Thyroid gland (tissue), 4 donors: ENCODE measurements at regions not wholly inside any gene's neighbourhood (a gene's known extent, or its start where the extent isn't known, plus 50 kb on each side); places are given as distances from the start of the nearest gene placed in this dataset.

ENCODE experiments used
- POLR2A ChIP-seq, 2 donors: fragments of 450-650 bp; IDR thresholded peaks; one replicate each; pipeline ENCODE4 v1.6.1; 2017; ENCODE audit warnings: antibody characterized with exemption in 2 of 2, mild to moderate bottlenecking in 2 of 2, moderate library complexity in 1 of 2
- TF ChIP-seq, protein P1 (sequence below), 6 experiments: fragments of 200-600 bp in 3 of 6; fragments of 450-650 bp in 3 of 6; sonication (generic) in 3 of 6; IDR thresholded peaks; one replicate each; pipeline ENCODE4 v1.5.1; 2016 to 2019; ENCODE audit warnings: antibody characterized with exemption in 6 of 6, mild to moderate bottlenecking in 2 of 6, inconsistent platforms in 1 of 6, moderate library complexity in 1 of 6

DNA sequence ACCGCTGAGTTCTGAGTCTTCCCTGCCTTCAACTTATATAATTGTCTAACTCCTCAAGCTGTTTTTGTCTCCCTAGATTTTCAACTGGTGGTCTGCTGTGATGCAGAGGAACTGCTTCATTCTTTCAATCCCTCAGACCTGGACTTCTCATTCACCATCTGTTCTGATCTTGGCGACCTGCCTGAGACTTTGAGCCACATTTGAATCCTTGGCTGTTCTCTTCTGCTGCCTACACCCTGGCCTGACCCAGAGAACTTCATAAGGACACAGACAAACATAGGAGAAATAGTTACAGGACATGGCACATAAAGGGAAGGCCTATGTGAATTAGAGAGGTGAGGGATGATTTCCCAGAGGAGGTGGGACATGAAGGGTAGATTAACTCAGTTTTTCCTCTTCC, 326.7 kb downstream of the PTEN start:
- TF ChIP-seq, protein P1, sequence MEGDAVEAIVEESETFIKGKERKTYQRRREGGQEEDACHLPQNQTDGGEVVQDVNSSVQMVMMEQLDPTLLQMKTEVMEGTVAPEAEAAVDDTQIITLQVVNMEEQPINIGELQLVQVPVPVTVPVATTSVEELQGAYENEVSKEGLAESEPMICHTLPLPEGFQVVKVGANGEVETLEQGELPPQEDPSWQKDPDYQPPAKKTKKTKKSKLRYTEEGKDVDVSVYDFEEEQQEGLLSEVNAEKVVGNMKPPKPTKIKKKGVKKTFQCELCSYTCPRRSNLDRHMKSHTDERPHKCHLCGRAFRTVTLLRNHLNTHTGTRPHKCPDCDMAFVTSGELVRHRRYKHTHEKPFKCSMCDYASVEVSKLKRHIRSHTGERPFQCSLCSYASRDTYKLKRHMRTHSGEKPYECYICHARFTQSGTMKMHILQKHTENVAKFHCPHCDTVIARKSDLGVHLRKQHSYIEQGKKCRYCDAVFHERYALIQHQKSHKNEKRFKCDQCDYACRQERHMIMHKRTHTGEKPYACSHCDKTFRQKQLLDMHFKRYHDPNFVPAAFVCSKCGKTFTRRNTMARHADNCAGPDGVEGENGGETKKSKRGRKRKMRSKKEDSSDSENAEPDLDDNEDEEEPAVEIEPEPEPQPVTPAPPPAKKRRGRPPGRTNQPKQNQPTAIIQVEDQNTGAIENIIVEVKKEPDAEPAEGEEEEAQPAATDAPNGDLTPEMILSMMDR (IDR thresholded peaks at IDR 0.05), result no peak
- no peak for TF ChIP-seq POLR2A (IDR thresholded peaks at IDR 0.05)
